Breast epithelium (tissue), 4 donors: ENCODE measurements at regions not wholly inside any gene's neighbourhood (a gene's known extent, or its start where the extent isn't known, plus 50 kb on each side); places are given as distances from the start of the nearest gene placed in this dataset.

Experiments
- DNase-seq, 2 donors: peaks; one replicate each; pipeline ENCODE4 v3.0.0-alpha.2; 2019; ENCODE audit warnings: low spot score in 2 of 2
- H3K27ac ChIP-seq, 2 donors: fragments of 200-600 bp; sonication (generic) in 1 of 2; one replicate each; pipeline ENCODE4 v1.5.1; 2016 to 2019; ENCODE audit warnings: mild to moderate bottlenecking in 1 of 2
- H3K27me3 ChIP-seq, 2 donors: fragments of 200-600 bp; sonication (generic) in 1 of 2; one replicate each; pipeline versions ENCODE4 v1.5.1 to v1.6.0; 2017 to 2019; ENCODE audit warnings: control low read depth in 1 of 2, mild to moderate bottlenecking in 1 of 2
- H3K36me3 ChIP-seq: fragments of 200-600 bp; one replicate; pipeline ENCODE4 v1.5.1; 2019
- H3K4me1 ChIP-seq, 2 donors: fragments of 200-600 bp; sonication (generic); one replicate each; pipeline ENCODE4 v1.5.1; 2016 to 2019; ENCODE audit warnings: control low read depth in 1 of 2
- H3K4me3 ChIP-seq, 3 donors: fragments of 200-600 bp; sonication (generic); 1 replicate in 2 of 3; 2 replicates in 1 of 3; pipeline ENCODE4 v1.5.1; 2016 to 2019; ENCODE audit warnings: mild to moderate bottlenecking in 3 of 3, moderate library complexity in 2 of 3
- H3K9me3 ChIP-seq, 2 donors: fragments of 200-600 bp; sonication (generic) in 1 of 2; one replicate each; pipeline ENCODE4 v1.5.1; 2016 to 2019; ENCODE audit warnings: control low read depth in 1 of 2
- CTCF ChIP-seq, 3 donors: fragments of 450-650 bp; IDR thresholded peaks; one replicate each; pipeline ENCODE4 v1.5.1; 2016 to 2017; ENCODE audit warnings: antibody characterized with exemption in 3 of 3, mild to moderate bottlenecking in 3 of 3, moderate library complexity in 3 of 3
- POLR2A ChIP-seq: fragments of 450-650 bp; IDR thresholded peaks from one replicate; pipeline ENCODE4 v1.6.1; 2016; ENCODE audit warnings: antibody characterized with exemption, mild to moderate bottlenecking, moderate library complexity
- POLR2AphosphoS5 ChIP-seq, 3 donors: sonication (generic); formaldehyde crosslinking; IDR thresholded peaks; one replicate each; pipeline ENCODE4 v1.6.1; 2017; ENCODE audit warnings: antibody characterized with exemption in 3 of 3
- intact Hi-C: fragments of 100-400 bp; cut with DNase I; formaldehyde crosslinking; loops from one replicate; pipeline ENCODE4 v1.15.1; 2023; ENCODE audit warnings: low total_unique reads

- H3K4me1 ChIP-seq = no peaks in the 10 kb centered on the region
- no peak overlapping the region for H3K27ac ChIP-seq
- H3K4me3 ChIP-seq = no peak overlapping the region
- DNase-seq = no peak
- H3K36me3 ChIP-seq = no peaks in the 10 kb centered on the region
- no peak for TF ChIP-seq POLR2AphosphoS5 (IDR thresholded peaks at IDR 0.05)
- no peak for TF ChIP-seq CTCF (IDR thresholded peaks at IDR 0.05)
- no peak for TF ChIP-seq POLR2A
- H3K27me3 ChIP-seq = no peaks in the 10 kb centered on the region
- intact Hi-C loops = no loop called here
- H3K9me3 ChIP-seq = no peaks in the 10 kb centered on the region
These were observed 812.9 kb upstream of the ZNF608 start for GRCh38 chr5:125559296-125559695.

- Histone ChIP-seq H3K9me3 (no peaks in the 10 kb centered on the region), H3K4me3 (no peak overlapping the region), H3K27me3 (no peaks in the 10 kb centered on the region), H3K27ac (no peak overlapping the region), H3K4me1 (no peaks in the 10 kb centered on the region), H3K36me3 (no peaks in the 10 kb centered on the region)
- intact Hi-C loops = no loop called here
- TF ChIP-seq CTCF (IDR thresholded peaks at IDR 0.05) (no peak), POLR2A (no peak), POLR2AphosphoS5 (IDR thresholded peaks at IDR 0.05) (no peak)
- no peak for DNase-seq
These were observed 814.2 kb upstream of the ZNF608 start for GRCh38 chr5:125560476-125561225.

- intact Hi-C loops = no loop called here
- Histone ChIP-seq H3K9me3 (peaks cover 0 to 4% of the 10 kb centered on the region in 2 donors), H3K27ac (no peak overlapping the region), H3K4me1 (no peaks in the 10 kb centered on the region), H3K27me3 (no peaks in the 10 kb centered on the region), H3K4me3 (no peak overlapping the region), H3K36me3 (no peaks in the 10 kb centered on the region)
- DNase-seq = no peak
- TF ChIP-seq POLR2A (no peak), CTCF (IDR thresholded peaks at IDR 0.05) (no peak), POLR2AphosphoS5 (IDR thresholded peaks at IDR 0.05) (no peak)
These were observed 818.0 kb upstream of the ZNF608 start for GRCh38 chr5:125564317-125564975.

- TF ChIP-seq POLR2AphosphoS5 (IDR thresholded peaks at IDR 0.05) (no peak), POLR2A (no peak), CTCF (IDR thresholded peaks at IDR 0.05) (no peak)
These were observed 828.1 kb upstream of the ZNF608 start for GRCh38 chr5:125574491-125575044.

More at GRCh38 chr5:125574491-125575044, 828.1 kb upstream of the ZNF608 start:
- Histone ChIP-seq H3K4me1 (no peaks in the 10 kb centered on the region), H3K27me3 (no peaks in the 10 kb centered on the region), H3K36me3 (no peaks in the 10 kb centered on the region), H3K27ac (no peak overlapping the region), H3K9me3 (no peaks in the 10 kb centered on the region), H3K4me3 (no peak overlapping the region)
- DNase-seq = no peak
- intact Hi-C loops = loop anchor here (10.0 kb wide), 1 partner anchor 1790 kb away; no protein-coding TSS in a partner anchor
